Neutrophil (primary cell): ENCODE measurements at regions not wholly inside any gene's neighbourhood (a gene's known extent, or its start where the extent isn't known, plus 50 kb on each side); places are given as distances from the start of the nearest gene placed in this dataset.

Experiments used
- H3K27ac ChIP-seq: fragments of 200-600 bp; sonication (generic); 2 replicates; pipeline ENCODE4 v1.5.1; 2016; ENCODE audit warnings: mild to moderate bottlenecking, moderate library complexity
- H3K27me3 ChIP-seq: fragments of 200-600 bp; sonication (generic); 2 replicates; pipeline ENCODE4 v1.6.0; 2016; ENCODE audit warnings: mild to moderate bottlenecking
- H3K36me3 ChIP-seq: fragments of 200-600 bp; sonication (generic); 2 replicates; pipeline ENCODE4 v1.5.1; 2017
- H3K4me1 ChIP-seq, 2 experiments: fragments of 200-600 bp in 1 of 2; sonication (generic) in 1 of 2; 1 replicate in 1 of 2; 2 replicates in 1 of 2; pipeline versions ENCODE4 v1.5.1 to v1.6.1; 2013 to 2016; ENCODE audit warnings: low read depth in 1 of 2, low read length in 1 of 2, mild to moderate bottlenecking in 1 of 2, moderate library complexity in 1 of 2; ENCODE audit not compliant: control insufficient read depth in 1 of 2, insufficient read depth in 1 of 2
- H3K4me3 ChIP-seq, 2 experiments: fragments of 200-600 bp in 1 of 2; sonication (generic) in 1 of 2; 1 replicate in 1 of 2; 2 replicates in 1 of 2; pipeline ENCODE4 v1.5.1; 2013 to 2016; ENCODE audit warnings: low read depth in 1 of 2, low read length in 1 of 2, mild to moderate bottlenecking in 1 of 2, moderate library complexity in 1 of 2
- H3K9me3 ChIP-seq: fragments of 200-600 bp; sonication (generic); 2 replicates; pipeline ENCODE4 v1.5.1; 2016
- CTCF ChIP-seq: fragments of 200-600 bp; sonication (generic); IDR thresholded peaks from 2 replicates; pipeline ENCODE4 v1.5.1; 2016; ENCODE audit warnings: antibody characterized with exemption

GRCh38 chr16:82454152-82454551 lies 172.6 kb upstream of the CDH13 start:
- Histone ChIP-seq H3K9me3 (no peaks in the 10 kb centered on the region), H3K27ac (no peak overlapping the region), H3K27me3 (peaks cover 9% of the 10 kb centered on the region), H3K4me1 (no peaks in the 10 kb centered on the region), H3K4me3 (no peak overlapping the region), H3K36me3 (no peaks in the 10 kb centered on the region)
- no peak for TF ChIP-seq CTCF

GRCh38 chr16:82452004-82452756 lies 174.6 kb upstream of the CDH13 start:
- Histone ChIP-seq H3K4me1 (no peaks in the 10 kb centered on the region), H3K36me3 (no peaks in the 10 kb centered on the region), H3K9me3 (no peaks in the 10 kb centered on the region), H3K4me3 (no peak overlapping the region), H3K27me3 (peaks cover 9% of the 10 kb centered on the region), H3K27ac (no peak overlapping the region)
- no peak for TF ChIP-seq CTCF

GRCh38 chr16:82451449-82451848 lies 175.3 kb upstream of the CDH13 start:
- H3K9me3 ChIP-seq = no peaks in the 10 kb centered on the region
- H3K27me3 ChIP-seq = peaks cover 9% of the 10 kb centered on the region
- H3K4me1 ChIP-seq = no peaks in the 10 kb centered on the region
- TF ChIP-seq CTCF = no peak
- H3K36me3 ChIP-seq = no peaks in the 10 kb centered on the region
- no peak overlapping the region for H3K27ac ChIP-seq
- no peak overlapping the region for H3K4me3 ChIP-seq

- no peak overlapping the region for H3K27ac ChIP-seq
- no peak for TF ChIP-seq CTCF
- no peaks in the 10 kb centered on the region for H3K9me3 ChIP-seq
- H3K4me3 ChIP-seq = no peak overlapping the region
- no peaks in the 10 kb centered on the region for H3K4me1 ChIP-seq
- H3K27me3 ChIP-seq = peaks cover 14% of the 10 kb centered on the region
- H3K36me3 ChIP-seq = no peaks in the 10 kb centered on the region
Measured at GRCh38 chr16:82440336-82440735, 186.4 kb upstream of the CDH13 start.

GRCh38 chr16:82439678-82440293 lies 187.0 kb upstream of the CDH13 start:
- Histone ChIP-seq H3K9me3 (no peaks in the 10 kb centered on the region), H3K4me3 (no peak overlapping the region), H3K27ac (no peak overlapping the region), H3K36me3 (no peaks in the 10 kb centered on the region), H3K4me1 (no peaks in the 10 kb centered on the region), H3K27me3 (peaks cover 14% of the 10 kb centered on the region)
- TF ChIP-seq CTCF = no peak
